OCI-LY3 (cell line): ENCODE measurements at regions not wholly inside any gene's neighbourhood (a gene's known extent, or its start where the extent isn't known, plus 50 kb on each side); places are given as distances from the start of the nearest gene placed in this dataset.

Experiments used
- H2AFZ ChIP-seq: fragments of 200-600, 300-600 bp; shearing (Covaris generic); 2 replicates; pipeline ENCODE4 v1.6.0; 2014; ENCODE audit warnings: antibody characterized with exemption, low read depth, low read length
- H3K27ac ChIP-seq: fragments of 200-600, 300-600 bp; sonication (generic); 2 replicates; pipeline ENCODE4 v1.5.1; 2014; ENCODE audit warnings: mild to moderate bottlenecking, low read length, moderate library complexity, mixed read lengths
- H3K27me3 ChIP-seq: fragments of 200-600, 300-600 bp; sonication (generic); 2 replicates; pipeline ENCODE4 v1.6.1; 2014; ENCODE audit warnings: low read depth, low read length, mixed read lengths
- H3K36me3 ChIP-seq: fragments of 200-600, 300-600 bp; sonication (generic); replicated peaks from 2 replicates; pipeline ENCODE3; 2014; ENCODE audit warnings: low read depth, low read length, mixed read lengths
- H3K4me1 ChIP-seq: fragments of 300-600, 200-600 bp; sonication (generic); 2 replicates; pipeline ENCODE4 v1.6.1; 2014; ENCODE audit warnings: low read length, mixed read lengths
- H3K4me2 ChIP-seq: fragments of 200-600, 300-600 bp; sonication (generic); 2 replicates; pipeline ENCODE4 v1.6.1; 2014; ENCODE audit warnings: low read length, mixed read lengths
- H3K4me3 ChIP-seq: fragments of 300-600, 200-600 bp; sonication (generic); 2 replicates; pipeline ENCODE4 v1.5.1; 2014; ENCODE audit warnings: antibody characterized with exemption, mild to moderate bottlenecking, low read length, moderate library complexity
- H3K79me2 ChIP-seq: fragments of 300-600, 200-600 bp; shearing (Covaris generic); 2 replicates; pipeline ENCODE4 v1.6.1; 2014; ENCODE audit warnings: mild to moderate bottlenecking, low read length, mixed read lengths
- H3K9ac ChIP-seq: fragments of 300-600, 200-600 bp; shearing (Covaris generic); 2 replicates; pipeline ENCODE4 v1.6.0; 2014; ENCODE audit warnings: mild to moderate bottlenecking, low read length, moderate library complexity
- H3K9me3 ChIP-seq: fragments of 200-600, 300-600 bp; shearing (Covaris generic); 2 replicates; pipeline ENCODE4 v1.6.1; 2014; ENCODE audit warnings: low read length, mixed read lengths; ENCODE audit not compliant: insufficient read depth
- H4K20me1 ChIP-seq: fragments of 200-600, 300-600 bp; sonication (generic); 2 replicates; pipeline ENCODE4 v1.6.1; 2016; ENCODE audit warnings: low read length, mixed read lengths; ENCODE audit not compliant: insufficient read depth
- EZH2phosphoT487 ChIP-seq: fragments of 200-600 bp; shearing (Covaris generic); IDR thresholded peaks from 2 replicates; pipeline ENCODE4 v1.6.1; 2018; ENCODE audit warnings: antibody characterized with exemption, mixed run types, low read depth
- TF ChIP-seq, protein P1 (sequence below): fragments of 200-600, 300-600 bp; sonication (generic); IDR thresholded peaks from 2 replicates; pipeline ENCODE4 v1.5.1; 2014; ENCODE audit warnings: antibody characterized with exemption, low read length, low read depth

- H3K9me3 ChIP-seq = no peaks in the 10 kb centered on the region
- no peak overlapping the region for H3K4me3 ChIP-seq
- H3K4me1 ChIP-seq = no peaks in the 10 kb centered on the region
- no peaks in the 10 kb centered on the region for H3K36me3 ChIP-seq
- H2AFZ ChIP-seq = no peak overlapping the region
- H4K20me1 ChIP-seq = no peaks in the 10 kb centered on the region
- H3K79me2 ChIP-seq = no peaks in the 10 kb centered on the region
- TF ChIP-seq EZH2phosphoT487 = no peak
- TF ChIP-seq, protein P1, sequence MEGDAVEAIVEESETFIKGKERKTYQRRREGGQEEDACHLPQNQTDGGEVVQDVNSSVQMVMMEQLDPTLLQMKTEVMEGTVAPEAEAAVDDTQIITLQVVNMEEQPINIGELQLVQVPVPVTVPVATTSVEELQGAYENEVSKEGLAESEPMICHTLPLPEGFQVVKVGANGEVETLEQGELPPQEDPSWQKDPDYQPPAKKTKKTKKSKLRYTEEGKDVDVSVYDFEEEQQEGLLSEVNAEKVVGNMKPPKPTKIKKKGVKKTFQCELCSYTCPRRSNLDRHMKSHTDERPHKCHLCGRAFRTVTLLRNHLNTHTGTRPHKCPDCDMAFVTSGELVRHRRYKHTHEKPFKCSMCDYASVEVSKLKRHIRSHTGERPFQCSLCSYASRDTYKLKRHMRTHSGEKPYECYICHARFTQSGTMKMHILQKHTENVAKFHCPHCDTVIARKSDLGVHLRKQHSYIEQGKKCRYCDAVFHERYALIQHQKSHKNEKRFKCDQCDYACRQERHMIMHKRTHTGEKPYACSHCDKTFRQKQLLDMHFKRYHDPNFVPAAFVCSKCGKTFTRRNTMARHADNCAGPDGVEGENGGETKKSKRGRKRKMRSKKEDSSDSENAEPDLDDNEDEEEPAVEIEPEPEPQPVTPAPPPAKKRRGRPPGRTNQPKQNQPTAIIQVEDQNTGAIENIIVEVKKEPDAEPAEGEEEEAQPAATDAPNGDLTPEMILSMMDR = no peak
- no peaks in the 10 kb centered on the region for H3K27me3 ChIP-seq
- H3K27ac ChIP-seq = no peak overlapping the region
- H3K4me2 ChIP-seq = no peak overlapping the region
- no peak overlapping the region for H3K9ac ChIP-seq
These were observed 852.3 kb upstream of the CELF2 start for GRCh38 chr10:10165415-10165814.

GRCh38 chr10:10178476-10178875 is 839.2 kb upstream of the CELF2 start:
- Histone ChIP-seq H3K9ac (no peak overlapping the region), H3K4me1 (no peaks in the 10 kb centered on the region), H3K9me3 (no peaks in the 10 kb centered on the region), H3K4me2 (no peak overlapping the region), H4K20me1 (no peaks in the 10 kb centered on the region), H3K36me3 (no peaks in the 10 kb centered on the region), H3K4me3 (no peak overlapping the region), H3K79me2 (no peaks in the 10 kb centered on the region), H3K27me3 (no peaks in the 10 kb centered on the region), H3K27ac (no peak overlapping the region), H2AFZ (no peak overlapping the region)
- no peak for TF ChIP-seq EZH2phosphoT487
- TF ChIP-seq, protein P1 = no peak

DNA sequence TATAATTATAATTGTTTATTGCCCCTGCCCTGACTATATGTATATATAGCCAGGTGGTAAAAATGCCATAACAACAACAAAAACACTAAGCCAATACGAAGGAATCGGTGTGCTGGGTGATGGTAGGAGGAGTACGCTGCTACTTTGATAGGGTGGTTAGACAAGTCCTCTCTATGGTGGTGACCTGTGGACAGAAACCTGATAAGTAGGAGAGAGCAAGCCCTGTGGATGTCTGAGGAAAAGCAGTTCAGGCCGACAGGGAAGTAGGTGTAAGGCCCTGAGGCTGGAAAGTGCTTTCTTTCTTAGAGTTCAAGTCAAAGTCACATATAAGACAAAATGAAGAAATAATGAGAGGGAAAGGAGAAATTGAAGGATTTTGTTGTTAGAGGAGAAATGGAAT is 823.8 kb upstream of the CELF2 start:
- Histone ChIP-seq H3K79me2 (no peaks in the 10 kb centered on the region), H3K9me3 (no peaks in the 10 kb centered on the region), H3K4me3 (no peak overlapping the region), H3K27ac (no peak overlapping the region), H3K36me3 (no peaks in the 10 kb centered on the region), H3K4me2 (no peak overlapping the region), H4K20me1 (no peaks in the 10 kb centered on the region), H2AFZ (no peak overlapping the region), H3K9ac (no peak overlapping the region), H3K4me1 (no peaks in the 10 kb centered on the region), H3K27me3 (no peaks in the 10 kb centered on the region)
- TF ChIP-seq, protein P1 = no peak
- no peak for TF ChIP-seq EZH2phosphoT487

GRCh38 chr10:10196701-10197100 is 821.0 kb upstream of the CELF2 start:
- H4K20me1 ChIP-seq = no peaks in the 10 kb centered on the region
- TF ChIP-seq, protein P1 = no peak
- no peaks in the 10 kb centered on the region for H3K4me1 ChIP-seq
- no peaks in the 10 kb centered on the region for H3K36me3 ChIP-seq
- H3K27me3 ChIP-seq = no peaks in the 10 kb centered on the region
- no peaks in the 10 kb centered on the region for H3K9me3 ChIP-seq
- H3K9ac ChIP-seq = no peak overlapping the region
- H3K79me2 ChIP-seq = no peaks in the 10 kb centered on the region
- H3K4me2 ChIP-seq = no peak overlapping the region
- no peak overlapping the region for H2AFZ ChIP-seq
- H3K4me3 ChIP-seq = no peak overlapping the region
- H3K27ac ChIP-seq = no peak overlapping the region
